GM12801 (cell line): ENCODE measurements at regions not wholly inside any gene's neighbourhood (a gene's known extent, or its start where the extent isn't known, plus 50 kb on each side); places are given as distances from the start of the nearest gene placed in this dataset.

Experiments used
- CTCF ChIP-seq: IDR thresholded peaks from one replicate; pipeline ENCODE4 v1.5.1; 2011; ENCODE audit warnings: control low read depth; ENCODE audit not compliant: insufficient read length; ENCODE audit errors: extremely low read depth

- TF ChIP-seq CTCF, result no peak
Measured at GRCh38 chr7:132072873-132073272, 503.4 kb downstream of the PLXNA4 start.

GRCh38 chr7:132072165-132072564, 504.1 kb downstream of the PLXNA4 start:
- TF ChIP-seq CTCF, result no peak

GRCh38 chr7:132069306-132069705, 507.0 kb downstream of the PLXNA4 start:
- no peak for TF ChIP-seq CTCF

GRCh38 chr7:132066761-132067171, 509.5 kb downstream of the PLXNA4 start:
- no peak for TF ChIP-seq CTCF

GRCh38 chr7:132065989-132066603, 509.7 kb upstream of the PODXL start:
- TF ChIP-seq CTCF, result no peak

GRCh38 chr7:132065193-132065988, 509.0 kb upstream of the PODXL start:
- TF ChIP-seq CTCF, result no peak

- no peak for TF ChIP-seq CTCF
Measured at GRCh38 chr7:132063800-132064199, 507.4 kb upstream of the PODXL start.
